Muscle of leg (tissue), 3 donors: ENCODE measurements at regions not wholly inside any gene's neighbourhood (a gene's known extent, or its start where the extent isn't known, plus 50 kb on each side); places are given as distances from the start of the nearest gene placed in this dataset.

ENCODE experiments used
- DNase-seq: peaks from one replicate; pipeline ENCODE4 v3.0.0; 2013
- H3K27ac ChIP-seq: one replicate; pipeline ENCODE4 v1.5.1; 2013; ENCODE audit warnings: mild to moderate bottlenecking, low read length, control low read depth
- H3K27me3 ChIP-seq: one replicate; pipeline ENCODE4 v1.6.1; 2013; ENCODE audit warnings: low read length; ENCODE audit not compliant: control insufficient read depth, insufficient read depth
- H3K36me3 ChIP-seq: one replicate; pipeline ENCODE4 v1.6.1; 2013; ENCODE audit warnings: low read length; ENCODE audit not compliant: control insufficient read depth, insufficient read depth
- H3K4me1 ChIP-seq: one replicate; pipeline ENCODE4 v1.6.1; 2013; ENCODE audit warnings: low read length; ENCODE audit not compliant: control insufficient read depth, insufficient read depth
- H3K4me3 ChIP-seq: one replicate; pipeline ENCODE4 v1.5.1; 2013; ENCODE audit warnings: low read length, control low read depth
- H3K9me3 ChIP-seq: replicated peaks from 2 replicates; pipeline ENCODE4 v1.6.1; 2013; ENCODE audit warnings: low read depth, low read length; ENCODE audit not compliant: control insufficient read depth
- WGBS: methylation state at CpG from one replicate; pipeline ENCODE4 v1.1.5; 2013; ENCODE audit warnings: missing lambda C conversion rate; ENCODE audit not compliant: insufficient coverage; 5-methylcytosine and 5-hydroxymethylcytosine counted together

DNA sequence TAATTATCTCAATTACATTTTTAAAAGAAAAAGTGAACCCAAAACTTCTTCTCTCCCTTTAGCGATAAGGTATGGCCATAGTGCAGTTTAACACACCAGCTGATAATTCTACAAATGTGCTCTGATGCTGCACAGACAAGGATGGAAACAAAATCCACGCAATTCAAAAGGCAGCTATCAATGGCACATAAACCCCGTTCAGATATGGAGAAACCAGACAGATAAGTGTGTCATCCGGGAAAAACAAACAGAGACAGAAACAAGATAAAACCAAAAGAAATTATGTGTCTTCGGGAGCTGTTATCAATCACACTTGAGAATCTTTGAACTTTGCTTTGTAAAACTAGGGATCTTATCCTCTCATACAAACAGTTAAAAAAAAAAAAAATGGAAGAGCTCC, 73.6 kb downstream of the SIPA1L2 start:
- Histone ChIP-seq H3K4me1 (peaks cover 21% of the 10 kb centered on the region), H3K27ac (peak overlapping the region; percentile 57), H3K36me3 (no peaks in the 10 kb centered on the region), H3K4me3 (no peak overlapping the region), H3K9me3 (no peaks in the 10 kb centered on the region), H3K27me3 (no peaks in the 10 kb centered on the region)
- WGBS, result no CpG with 5 or more reads among the region's 5 CpGs
- no peak for DNase-seq

DNA sequence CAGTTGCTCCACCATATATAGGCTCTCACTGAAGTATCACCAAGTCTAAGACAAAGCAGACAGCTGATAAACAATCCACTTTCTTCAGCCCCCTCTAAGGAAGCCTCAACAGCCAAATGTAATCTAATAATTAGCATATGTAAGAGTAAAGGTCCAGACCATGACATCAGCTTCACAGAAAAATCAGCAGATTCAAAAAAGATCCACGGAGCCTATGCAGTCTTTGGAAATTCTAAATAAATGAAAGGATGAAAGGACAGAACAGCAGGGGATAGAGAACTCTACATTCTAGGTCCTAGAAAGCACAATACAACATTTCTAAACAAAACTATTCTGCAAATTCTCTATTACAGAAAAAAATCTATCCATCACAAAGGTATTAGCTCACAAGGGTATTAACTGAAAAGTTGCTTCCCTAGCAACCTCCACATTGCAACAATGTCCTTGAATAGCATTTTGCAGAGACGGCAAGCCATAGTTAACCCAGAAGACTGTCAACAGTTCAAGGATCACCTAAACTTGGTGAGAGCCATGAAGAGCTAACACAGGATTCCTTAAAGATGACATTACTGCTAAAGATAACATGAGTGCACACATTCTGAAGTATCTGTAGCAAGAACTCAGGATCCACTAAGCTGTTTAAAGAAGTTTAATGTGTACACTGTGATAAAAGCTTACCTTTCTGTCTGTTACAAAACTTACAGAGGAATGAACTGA, 74.3 kb downstream of the SIPA1L2 start:
- Histone ChIP-seq H3K9me3 (no peaks in the 10 kb centered on the region), H3K4me1 (peaks cover 27% of the 10 kb centered on the region), H3K36me3 (no peaks in the 10 kb centered on the region), H3K27ac (peak overlapping the region; percentile 79), H3K4me3 (no peak overlapping the region), H3K27me3 (no peaks in the 10 kb centered on the region)
- no peak for DNase-seq
- no CpG with 5 or more reads among the region's 2 CpGs for WGBS

DNA sequence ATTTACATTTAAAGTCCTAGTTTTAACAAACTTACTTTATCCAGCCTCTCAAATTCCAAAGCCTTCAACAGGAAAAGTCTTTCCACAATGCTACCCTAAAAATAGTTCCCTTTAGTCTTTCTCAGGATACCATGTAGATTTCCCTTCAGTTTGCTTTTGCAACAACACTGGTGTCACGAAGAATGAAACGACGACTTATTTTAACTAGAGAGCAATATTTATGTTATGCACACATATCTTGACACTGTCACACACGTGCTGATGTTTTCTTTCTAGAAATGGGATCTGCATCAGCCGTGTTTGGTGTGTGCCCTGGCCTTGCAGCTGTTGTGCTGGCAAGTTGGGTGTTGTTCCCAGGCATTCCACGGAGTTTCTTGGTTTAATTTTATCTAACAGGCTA, 75.5 kb downstream of the SIPA1L2 start:
- no peak overlapping the region for H3K4me3 ChIP-seq
- peak overlapping the region; percentile 79 for H3K27ac ChIP-seq
- peak; percentile 60 for DNase-seq
- no peaks in the 10 kb centered on the region for H3K9me3 ChIP-seq
- no peaks in the 10 kb centered on the region for H3K27me3 ChIP-seq
- peaks cover 28% of the 10 kb centered on the region for H3K4me1 ChIP-seq
- H3K36me3 ChIP-seq, result no peaks in the 10 kb centered on the region
- WGBS, result no CpG with 5 or more reads among the region's 6 CpGs

DNA sequence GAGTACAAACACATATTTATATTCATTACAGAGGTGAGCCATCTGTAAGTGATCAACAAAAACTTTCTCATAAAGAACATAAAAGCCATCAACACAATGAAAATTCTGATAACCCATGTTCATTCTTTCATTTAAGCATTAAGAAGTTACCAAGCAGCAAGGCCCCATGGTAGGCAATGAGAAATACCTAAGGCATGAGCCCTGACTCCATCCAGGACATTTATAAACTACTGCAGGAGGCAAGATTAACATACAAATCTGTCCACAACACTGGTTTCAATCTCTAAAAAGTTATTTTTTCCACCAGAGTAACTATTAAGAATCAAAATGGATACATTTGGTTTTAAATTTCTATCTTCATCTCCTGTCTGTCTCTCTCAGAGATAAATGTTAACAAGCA, 76.1 kb downstream of the SIPA1L2 start:
- Histone ChIP-seq H3K4me1 (peaks cover 32% of the 10 kb centered on the region), H3K36me3 (no peaks in the 10 kb centered on the region), H3K9me3 (no peaks in the 10 kb centered on the region), H3K4me3 (no peak overlapping the region), H3K27ac (peak overlapping the region; percentile 79), H3K27me3 (no peaks in the 10 kb centered on the region)
- DNase-seq, result no peak

DNA sequence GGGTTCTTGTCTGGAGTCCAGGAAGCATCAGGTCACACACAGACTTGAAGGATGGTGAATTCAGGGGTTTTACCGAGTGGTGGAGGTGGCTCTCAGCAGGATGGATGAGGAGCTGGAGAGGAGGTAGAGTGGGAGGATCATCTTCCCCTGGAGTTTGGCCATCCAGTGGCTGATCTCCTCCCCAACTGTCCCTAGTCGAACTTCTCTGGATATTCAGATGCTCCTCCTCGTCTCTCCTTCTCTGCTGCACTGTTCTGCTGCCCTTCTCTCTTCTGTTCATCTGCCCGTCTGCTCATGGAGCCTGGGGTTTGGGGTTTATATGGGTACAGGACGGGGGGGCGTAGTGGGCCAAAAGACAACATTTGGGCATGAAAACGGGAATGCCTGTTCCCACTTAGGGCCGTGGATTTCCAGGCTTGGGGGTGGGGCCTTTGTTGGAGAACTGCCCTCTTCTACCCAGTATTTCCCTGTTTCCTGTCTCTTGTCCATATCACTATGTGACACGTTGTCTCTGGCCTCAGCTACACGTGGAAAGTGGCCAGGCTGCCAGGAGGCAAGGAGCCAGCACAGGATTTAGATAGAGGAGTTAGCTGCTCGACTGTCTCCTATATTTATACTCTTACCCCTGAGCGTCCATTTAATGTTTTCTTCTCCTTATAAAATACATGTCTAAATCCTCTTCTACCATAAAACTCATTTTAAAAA, 76.7 kb downstream of the SIPA1L2 start:
- Histone ChIP-seq H3K27me3 (no peaks in the 10 kb centered on the region), H3K4me1 (peaks cover 35% of the 10 kb centered on the region), H3K4me3 (no peak overlapping the region), H3K27ac (peak overlapping the region; percentile 79), H3K36me3 (no peaks in the 10 kb centered on the region), H3K9me3 (no peaks in the 10 kb centered on the region)
- DNase-seq, result peak; percentile 81
- 27% methylated on average over 3 of the region's 12 CpGs for WGBS

DNA sequence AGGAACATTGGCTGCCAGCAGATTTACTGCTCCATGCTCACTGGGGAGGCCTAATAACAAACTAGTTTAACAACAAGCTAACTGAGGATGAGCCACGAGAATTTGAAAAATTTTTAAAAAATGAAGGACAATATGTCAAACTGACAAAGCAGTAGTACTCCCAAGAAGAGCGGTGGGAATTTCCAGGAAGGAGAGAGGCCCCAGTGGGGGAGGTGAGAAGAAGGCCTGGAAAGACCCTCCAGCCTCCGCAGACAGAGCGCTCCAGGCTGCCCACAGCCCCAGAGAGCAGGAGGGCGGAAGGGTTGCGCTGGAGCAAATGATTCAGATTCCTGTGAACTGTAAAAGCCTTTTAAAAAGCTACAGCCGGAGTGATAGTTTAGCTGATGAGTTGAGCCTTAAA, 78.5 kb downstream of the SIPA1L2 start:
- Histone ChIP-seq H3K4me3 (no peak overlapping the region), H3K27me3 (no peaks in the 10 kb centered on the region), H3K4me1 (peaks cover 37% of the 10 kb centered on the region), H3K27ac (peak overlapping the region; percentile 47), H3K9me3 (no peaks in the 10 kb centered on the region), H3K36me3 (no peaks in the 10 kb centered on the region)
- no peak for DNase-seq
- WGBS, result 68% methylated on average over 4 of the region's 7 CpGs

DNA sequence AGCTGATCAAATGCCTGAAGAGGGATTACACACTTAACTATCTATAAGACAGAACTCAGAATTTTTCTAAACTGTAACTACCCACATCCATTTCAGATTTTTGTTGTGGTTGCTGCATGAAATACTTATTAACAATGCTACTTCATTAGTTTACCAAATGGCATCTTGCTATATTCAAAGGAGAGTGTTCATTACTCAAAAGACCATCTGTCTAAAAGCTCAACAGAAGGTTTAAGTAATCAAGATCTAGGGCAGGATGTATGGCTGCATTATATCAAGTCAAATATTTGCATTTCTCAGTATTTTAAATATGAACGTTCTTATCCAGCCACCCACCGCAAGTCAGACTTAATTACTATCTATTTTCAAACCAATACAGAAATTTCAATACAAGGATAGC, 79.9 kb downstream of the SIPA1L2 start:
- no peaks in the 10 kb centered on the region for H3K36me3 ChIP-seq
- no CpG with 5 or more reads among the region's 2 CpGs for WGBS
- no peak for DNase-seq
- H3K4me3 ChIP-seq, result no peak overlapping the region
- H3K27me3 ChIP-seq, result no peaks in the 10 kb centered on the region
- H3K9me3 ChIP-seq, result no peaks in the 10 kb centered on the region
- peaks cover 30% of the 10 kb centered on the region for H3K4me1 ChIP-seq
- H3K27ac ChIP-seq, result no peak overlapping the region

DNA sequence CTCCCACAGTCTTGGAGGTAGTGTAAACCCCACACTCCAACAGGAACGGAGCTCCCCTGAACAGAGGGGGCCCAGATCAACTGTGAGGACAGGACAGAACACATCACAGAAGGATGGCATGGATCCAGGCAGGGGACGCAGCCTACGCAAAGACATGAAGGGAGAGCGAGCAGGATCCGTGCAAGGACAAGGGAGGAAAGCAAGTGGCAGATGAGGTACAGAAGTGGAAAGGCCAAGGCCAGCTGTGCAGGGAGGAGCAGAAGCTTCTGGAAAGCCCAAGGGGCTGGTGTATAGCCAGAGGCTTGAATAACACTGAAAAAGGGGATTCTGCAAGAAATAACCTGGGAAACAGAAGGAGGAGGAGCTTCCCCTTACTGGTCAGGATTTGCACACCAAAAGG, 81.2 kb downstream of the SIPA1L2 start:
- Histone ChIP-seq H3K36me3 (no peaks in the 10 kb centered on the region), H3K27me3 (no peaks in the 10 kb centered on the region), H3K9me3 (no peaks in the 10 kb centered on the region), H3K27ac (no peak overlapping the region), H3K4me1 (peaks cover 28% of the 10 kb centered on the region), H3K4me3 (no peak overlapping the region)
- 39% methylated on average over 5 of the region's 5 CpGs for WGBS
- DNase-seq, result no peak

DNA sequence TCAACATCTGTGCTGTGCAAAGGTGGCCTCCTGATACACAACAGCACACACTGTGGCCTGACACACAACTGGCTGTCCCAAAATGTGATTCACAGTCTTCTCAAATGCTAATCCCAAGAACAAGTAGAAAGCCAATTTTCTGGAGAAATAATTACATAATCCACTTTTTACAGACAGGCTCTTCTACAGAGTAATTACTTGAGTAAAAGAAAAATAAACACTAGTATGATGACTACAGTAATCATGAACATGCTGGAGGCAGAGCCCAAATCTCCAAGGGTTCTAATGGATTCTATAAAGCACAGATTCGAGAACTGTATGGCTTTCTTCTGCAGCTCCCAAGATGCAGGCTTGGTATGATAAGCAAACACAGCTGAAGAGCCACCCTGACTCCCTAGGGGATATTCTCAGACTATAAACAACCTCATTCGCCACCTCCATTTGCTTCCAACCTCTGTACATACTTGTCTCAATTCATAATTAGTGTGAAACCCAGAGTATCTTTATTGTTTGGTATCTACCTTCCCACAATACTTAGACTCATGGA, 81.9 kb downstream of the SIPA1L2 start:
- Histone ChIP-seq H3K9me3 (no peaks in the 10 kb centered on the region), H3K4me1 (peaks cover 23% of the 10 kb centered on the region), H3K27ac (no peak overlapping the region), H3K36me3 (no peaks in the 10 kb centered on the region), H3K27me3 (no peaks in the 10 kb centered on the region), H3K4me3 (no peak overlapping the region)
- 67% methylated on average over 1 of the region's 2 CpGs for WGBS
- no peak for DNase-seq

DNA sequence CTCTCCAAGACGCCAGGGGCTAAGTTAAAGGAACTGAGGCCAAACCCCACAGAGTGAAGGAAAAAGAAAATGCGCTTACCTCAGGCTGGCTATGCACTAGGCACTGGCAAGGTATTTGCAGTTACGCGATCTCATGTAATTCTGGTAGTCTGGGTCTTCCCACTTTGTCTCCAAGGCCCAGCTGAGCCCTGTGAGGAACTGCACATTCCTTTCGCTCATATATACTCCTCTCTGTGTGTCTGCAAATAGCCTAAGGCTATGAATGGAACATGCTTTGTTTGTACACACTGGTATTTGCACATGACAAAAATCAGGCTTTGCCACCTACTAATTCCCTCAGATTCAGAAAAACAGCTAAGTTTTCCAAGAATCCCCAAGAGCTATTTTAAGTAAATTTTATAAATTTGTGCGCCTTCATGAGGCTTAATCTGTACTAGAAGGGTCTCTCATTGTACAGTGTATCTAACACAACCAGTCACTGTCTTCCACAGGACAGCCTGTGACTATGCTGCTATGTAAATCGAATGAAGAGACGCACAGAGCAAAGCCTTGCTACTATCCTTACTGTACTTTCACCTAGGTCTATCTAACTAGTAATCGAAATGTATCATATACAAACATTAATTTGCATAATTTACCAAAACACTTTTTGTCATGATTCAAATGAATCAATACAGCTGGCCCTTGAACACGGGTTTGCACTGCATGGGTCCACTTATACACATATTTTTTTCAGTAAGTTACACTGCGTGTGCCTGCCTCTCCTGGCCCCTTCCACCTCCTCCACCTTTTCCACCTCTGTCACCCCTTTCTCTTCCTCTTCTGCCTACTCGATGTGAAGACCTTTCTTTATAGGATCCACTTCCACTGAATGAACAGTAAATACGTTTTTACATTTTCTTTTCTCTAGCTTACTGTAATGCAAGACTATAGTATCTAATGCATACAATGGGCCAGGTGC, 87.0 kb downstream of the SIPA1L2 start:
- Histone ChIP-seq H3K4me3 (no peak overlapping the region), H3K4me1 (peaks cover 4% of the 10 kb centered on the region), H3K9me3 (no peaks in the 10 kb centered on the region), H3K27ac (no peak overlapping the region), H3K27me3 (no peaks in the 10 kb centered on the region), H3K36me3 (no peaks in the 10 kb centered on the region)
- WGBS, result 88% methylated on average over 8 of the region's 13 CpGs
- DNase-seq, result no peak
